Glutamatergic neuron (in vitro differentiated cells): ENCODE measurements at regions not wholly inside any gene's neighbourhood (a gene's known extent, or its start where the extent isn't known, plus 50 kb on each side); places are given as distances from the start of the nearest gene placed in this dataset.

Experiments used
- DNase-seq: peaks from one replicate; pipeline ENCODE4 v3.0.0; 2022
- H3K27ac Mint-ChIP-seq: one replicate; pipeline ENCODE4 v1.8.0; 2020; ENCODE audit warnings: mild to moderate bottlenecking, mixed read lengths, inconsistent platforms; ENCODE audit not compliant: unreplicated experiment
- H3K27me3 Mint-ChIP-seq: one replicate; pipeline ENCODE4 v1.8.0; 2020; ENCODE audit warnings: mild to moderate bottlenecking, moderate library complexity, mixed read lengths, inconsistent platforms; ENCODE audit not compliant: unreplicated experiment
- H3K36me3 Mint-ChIP-seq: one replicate; pipeline ENCODE4 v1.8.0; 2020; ENCODE audit warnings: mild to moderate bottlenecking, mixed read lengths, inconsistent platforms; ENCODE audit not compliant: unreplicated experiment
- H3K4me1 Mint-ChIP-seq: one replicate; pipeline ENCODE4 v1.8.0; 2020; ENCODE audit warnings: mild to moderate bottlenecking, low read depth, mixed read lengths, inconsistent platforms; ENCODE audit not compliant: unreplicated experiment
- H3K4me3 Mint-ChIP-seq: one replicate; pipeline ENCODE4 v1.8.0; 2020; ENCODE audit warnings: mild to moderate bottlenecking, mixed read lengths, inconsistent platforms; ENCODE audit not compliant: unreplicated experiment
- H3K9me3 Mint-ChIP-seq: one replicate; pipeline ENCODE4 v1.8.0; 2020; ENCODE audit warnings: mild to moderate bottlenecking, moderate library complexity, mixed read lengths, inconsistent platforms; ENCODE audit not compliant: unreplicated experiment
- TF ChIP-seq, protein P1 (sequence below): fragments of 200-600 bp; sonication (generic); IDR thresholded peaks from one replicate; pipeline ENCODE4 v1.5.0; 2021; ENCODE audit not compliant: partially characterized antibody, unreplicated experiment

DNA sequence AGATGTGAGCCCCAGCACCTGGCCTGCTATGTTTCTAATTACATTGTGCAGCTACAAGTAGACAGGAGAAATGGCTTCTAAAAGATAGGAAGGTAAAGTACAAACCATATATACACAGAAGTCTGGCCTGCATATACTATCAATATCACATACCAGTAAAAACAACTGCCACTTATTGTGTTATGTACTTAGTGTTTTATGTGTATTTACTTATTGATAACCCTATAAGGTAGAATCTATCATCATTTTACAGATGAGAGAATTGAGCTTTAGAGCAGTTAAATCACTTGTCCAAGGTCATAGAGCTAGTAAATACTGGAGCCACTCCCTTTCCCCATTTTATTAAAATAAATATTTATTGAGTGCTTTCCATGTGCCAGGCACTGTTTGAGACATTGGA is 102.4 kb upstream of the PRDM1 start:
- Mint-ChIP-seq H3K27me3 (peaks cover 25% of the 10 kb centered on the region), H3K9me3 (peaks cover 4% of the 10 kb centered on the region), H3K4me3 (no peak overlapping the region), H3K36me3 (peaks cover 10% of the 10 kb centered on the region), H3K4me1 (peaks cover 11% of the 10 kb centered on the region), H3K27ac (no peak overlapping the region)
- TF ChIP-seq, protein P1, sequence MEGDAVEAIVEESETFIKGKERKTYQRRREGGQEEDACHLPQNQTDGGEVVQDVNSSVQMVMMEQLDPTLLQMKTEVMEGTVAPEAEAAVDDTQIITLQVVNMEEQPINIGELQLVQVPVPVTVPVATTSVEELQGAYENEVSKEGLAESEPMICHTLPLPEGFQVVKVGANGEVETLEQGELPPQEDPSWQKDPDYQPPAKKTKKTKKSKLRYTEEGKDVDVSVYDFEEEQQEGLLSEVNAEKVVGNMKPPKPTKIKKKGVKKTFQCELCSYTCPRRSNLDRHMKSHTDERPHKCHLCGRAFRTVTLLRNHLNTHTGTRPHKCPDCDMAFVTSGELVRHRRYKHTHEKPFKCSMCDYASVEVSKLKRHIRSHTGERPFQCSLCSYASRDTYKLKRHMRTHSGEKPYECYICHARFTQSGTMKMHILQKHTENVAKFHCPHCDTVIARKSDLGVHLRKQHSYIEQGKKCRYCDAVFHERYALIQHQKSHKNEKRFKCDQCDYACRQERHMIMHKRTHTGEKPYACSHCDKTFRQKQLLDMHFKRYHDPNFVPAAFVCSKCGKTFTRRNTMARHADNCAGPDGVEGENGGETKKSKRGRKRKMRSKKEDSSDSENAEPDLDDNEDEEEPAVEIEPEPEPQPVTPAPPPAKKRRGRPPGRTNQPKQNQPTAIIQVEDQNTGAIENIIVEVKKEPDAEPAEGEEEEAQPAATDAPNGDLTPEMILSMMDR = no peak
- no peak for DNase-seq

DNA sequence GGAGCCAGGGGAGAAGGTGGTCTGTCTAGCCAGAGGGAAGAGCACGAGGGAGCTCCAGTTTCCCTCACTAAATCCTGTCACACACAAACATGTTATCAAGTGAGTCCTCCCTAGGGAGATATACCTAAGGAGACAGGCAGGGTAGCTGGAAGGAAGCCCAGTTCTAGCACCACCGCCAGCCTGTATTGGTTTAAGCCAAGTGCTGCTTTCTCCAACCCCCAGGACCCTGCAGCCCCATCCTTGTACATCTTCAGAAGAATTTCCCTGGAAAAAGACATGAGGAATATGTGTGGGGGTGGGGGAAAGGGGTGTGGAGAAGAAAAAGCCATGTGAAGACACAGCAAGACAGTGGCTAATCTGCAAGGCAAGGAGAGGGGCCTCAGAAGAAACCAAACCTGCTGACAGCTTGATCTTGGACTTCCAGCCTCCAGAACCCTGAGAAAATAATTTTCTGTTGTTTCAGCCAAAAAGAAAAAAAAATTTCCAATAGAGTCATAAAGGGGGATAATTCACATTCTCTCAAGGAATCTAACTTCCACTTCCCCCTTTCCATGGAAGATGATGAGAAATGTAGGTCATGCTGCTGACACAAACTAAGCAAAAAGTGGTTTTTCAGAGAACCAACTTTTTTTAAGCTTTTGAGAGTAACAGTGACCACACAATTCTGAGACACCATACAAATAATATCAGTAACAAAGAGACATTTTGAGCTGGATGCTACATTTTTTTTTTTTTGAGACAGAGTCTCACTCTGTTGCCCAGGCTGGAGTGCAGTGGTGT is 103.2 kb upstream of the PRDM1 start:
- peaks cover 4% of the 10 kb centered on the region for H3K9me3 Mint-ChIP-seq
- TF ChIP-seq, protein P1 = no peak
- peaks cover 25% of the 10 kb centered on the region for H3K27me3 Mint-ChIP-seq
- H3K4me1 Mint-ChIP-seq = peaks cover 9% of the 10 kb centered on the region
- H3K4me3 Mint-ChIP-seq = no peak overlapping the region
- no peak for DNase-seq
- peaks cover 10% of the 10 kb centered on the region for H3K36me3 Mint-ChIP-seq
- no peak overlapping the region for H3K27ac Mint-ChIP-seq

DNA sequence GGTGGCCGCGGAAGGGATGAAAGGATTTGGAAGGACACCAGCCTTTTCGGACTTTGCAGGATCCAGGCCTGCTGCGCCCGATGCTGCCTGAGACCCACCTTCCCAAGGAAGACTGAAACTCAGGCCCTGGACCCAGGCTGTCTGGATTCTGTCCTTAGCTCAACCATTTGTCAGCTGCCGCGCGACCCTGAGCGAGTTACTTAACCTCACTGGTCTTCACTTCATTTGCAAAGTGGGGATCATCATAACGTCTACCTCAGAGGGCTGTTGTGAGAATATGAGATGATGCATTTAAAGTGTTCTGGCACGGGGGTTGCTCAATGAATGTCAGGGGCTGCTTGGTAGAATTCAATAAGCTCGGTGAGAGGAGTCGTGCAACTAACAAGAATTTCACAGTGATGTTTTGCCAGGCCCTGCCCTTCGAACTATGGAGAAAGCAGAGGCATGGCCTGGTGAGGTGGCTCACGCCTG is 104.2 kb upstream of the PRDM1 start:
- peak overlapping the region; percentile 66 for H3K4me3 Mint-ChIP-seq
- H3K36me3 Mint-ChIP-seq = peaks cover 10% of the 10 kb centered on the region
- peaks cover 22% of the 10 kb centered on the region for H3K27me3 Mint-ChIP-seq
- TF ChIP-seq, protein P1 = no peak
- DNase-seq = no peak
- peaks cover 4% of the 10 kb centered on the region for H3K9me3 Mint-ChIP-seq
- H3K27ac Mint-ChIP-seq = no peak overlapping the region
- H3K4me1 Mint-ChIP-seq = peaks cover 5% of the 10 kb centered on the region

DNA sequence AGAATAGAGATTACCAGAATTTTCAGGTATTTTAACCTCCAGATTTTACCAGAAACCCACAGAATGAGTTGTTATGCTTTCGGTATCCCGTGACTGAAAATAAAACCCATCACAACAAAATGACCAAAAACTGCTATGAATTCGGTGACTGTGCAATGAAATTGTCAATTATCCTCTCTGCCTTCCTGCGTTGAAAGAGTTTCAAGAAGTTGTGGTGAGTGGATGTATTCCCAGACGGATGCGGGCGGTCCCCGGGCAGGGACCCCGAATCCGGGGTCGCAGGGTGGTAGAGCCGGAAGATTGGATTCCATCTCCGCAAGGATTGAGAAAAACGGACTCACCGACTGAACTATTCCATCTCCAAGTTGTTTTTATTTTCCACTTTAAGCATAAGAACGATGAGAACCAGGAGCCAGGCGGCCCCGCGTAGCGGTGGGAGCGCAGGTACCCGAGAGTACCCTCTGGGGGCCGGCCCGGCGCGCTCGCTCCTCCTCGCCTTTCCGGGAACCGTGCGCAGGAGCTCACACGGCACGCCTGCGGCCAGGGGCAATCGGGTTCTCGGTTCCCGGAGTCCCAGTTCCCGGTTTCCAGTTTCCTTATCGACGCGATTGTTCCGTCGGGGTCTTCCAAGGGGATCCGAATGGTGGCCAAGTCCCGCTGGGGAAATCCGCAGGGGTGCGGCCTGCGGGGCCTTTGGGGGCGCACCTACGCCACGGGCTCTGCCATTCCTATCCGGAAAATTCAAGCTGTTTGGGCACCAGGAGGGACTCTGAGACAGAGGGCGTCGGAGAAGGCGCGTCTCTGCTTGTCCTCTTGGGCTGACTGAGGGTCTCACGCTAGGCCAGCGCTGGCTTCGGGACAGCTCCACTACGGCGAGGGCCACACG is 104.9 kb upstream of the PRDM1 start:
- H3K4me3 Mint-ChIP-seq = peak overlapping the region; percentile 81
- H3K36me3 Mint-ChIP-seq = peaks cover 10% of the 10 kb centered on the region
- H3K4me1 Mint-ChIP-seq = peaks cover 4% of the 10 kb centered on the region

More for the DNA sequence above, 104.9 kb upstream of the PRDM1 start:
- peak; percentile 48 for DNase-seq
- TF ChIP-seq, protein P1 = no peak
- peaks cover 21% of the 10 kb centered on the region for H3K27me3 Mint-ChIP-seq
- no peak overlapping the region for H3K27ac Mint-ChIP-seq
- H3K9me3 Mint-ChIP-seq = peaks cover 4% of the 10 kb centered on the region
